HEK293T (cell line): ENCODE measurements at regions not wholly inside any gene's neighbourhood (a gene's known extent, or its start where the extent isn't known, plus 50 kb on each side); places are given as distances from the start of the nearest gene placed in this dataset.

Source experiments
- FOXA1 ChIP-seq: fragments of 450-650 bp; IDR thresholded peaks from 2 replicates; pipeline ENCODE4 v1.6.1; 2016; ENCODE audit warnings: mild to moderate bottlenecking
- FOXM1 ChIP-seq: fragments of 450-650 bp; IDR thresholded peaks from 2 replicates; pipeline ENCODE4 v1.6.1; 2017; ENCODE audit warnings: mild to moderate bottlenecking, borderline replicate concordance
- HDGF ChIP-seq: fragments of 450-650 bp; IDR thresholded peaks from 2 replicates; pipeline ENCODE4 v1.6.1; 2017; ENCODE audit warnings: antibody characterized with exemption, borderline replicate concordance
- SP1 ChIP-seq: fragments of 450-650 bp; IDR thresholded peaks from 2 replicates; pipeline ENCODE4 v1.6.1; 2017
- SUZ12 ChIP-seq: fragments of 450-650 bp; IDR thresholded peaks from 2 replicates; pipeline ENCODE4 v1.6.1; 2016; ENCODE audit warnings: mild to moderate bottlenecking
- TF ChIP-seq, protein P1 (sequence below): fragments of 450-650 bp; IDR thresholded peaks from 2 replicates; pipeline ENCODE4 v1.6.1; 2016

DNA sequence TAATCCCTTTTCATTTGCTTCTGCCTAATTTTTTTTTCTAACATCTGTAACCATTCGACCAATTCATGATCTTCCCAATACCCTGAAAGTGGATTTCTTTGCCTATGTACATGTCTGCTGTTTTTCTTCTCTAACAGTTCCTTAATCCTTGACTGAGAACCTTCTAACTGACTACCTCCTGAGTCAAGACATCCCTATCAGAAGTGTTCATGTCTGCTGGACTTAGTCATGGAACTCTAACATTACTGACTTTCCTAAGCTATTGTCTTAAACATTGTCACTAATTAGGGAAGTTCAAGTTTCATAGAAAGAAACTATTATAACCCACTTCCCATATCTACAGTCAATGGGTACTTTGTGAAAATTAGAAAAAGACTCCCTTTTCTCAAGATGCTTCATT, 52.4 kb upstream of the IRX5 start:
- TF ChIP-seq FOXA1, result no peak
- no peak for TF ChIP-seq HDGF
- no peak for TF ChIP-seq FOXM1
- no peak for TF ChIP-seq SP1
- TF ChIP-seq SUZ12, result no peak
- TF ChIP-seq, protein P1, sequence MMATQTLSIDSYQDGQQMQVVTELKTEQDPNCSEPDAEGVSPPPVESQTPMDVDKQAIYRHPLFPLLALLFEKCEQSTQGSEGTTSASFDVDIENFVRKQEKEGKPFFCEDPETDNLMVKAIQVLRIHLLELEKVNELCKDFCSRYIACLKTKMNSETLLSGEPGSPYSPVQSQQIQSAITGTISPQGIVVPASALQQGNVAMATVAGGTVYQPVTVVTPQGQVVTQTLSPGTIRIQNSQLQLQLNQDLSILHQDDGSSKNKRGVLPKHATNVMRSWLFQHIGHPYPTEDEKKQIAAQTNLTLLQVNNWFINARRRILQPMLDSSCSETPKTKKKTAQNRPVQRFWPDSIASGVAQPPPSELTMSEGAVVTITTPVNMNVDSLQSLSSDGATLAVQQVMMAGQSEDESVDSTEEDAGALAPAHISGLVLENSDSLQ, result no peak
